DOHH2 (cell line): ENCODE measurements at regions not wholly inside any gene's neighbourhood (a gene's known extent, or its start where the extent isn't known, plus 50 kb on each side); places are given as distances from the start of the nearest gene placed in this dataset.

ENCODE experiments used
- H3F3A ChIP-seq: fragments of 200-600 bp; sonication (generic), shearing (Covaris generic); 2 replicates; pipeline ENCODE4 v1.6.0; 2016; ENCODE audit warnings: antibody characterized with exemption, mild to moderate bottlenecking; ENCODE audit not compliant: control insufficient read depth, insufficient read depth
- H3K27ac ChIP-seq: fragments of 200-600 bp; sonication (generic); 2 replicates; pipeline ENCODE4 v1.5.1; 2014; ENCODE audit warnings: low read depth, mild to moderate bottlenecking, low read length, moderate library complexity
- H3K27me3 ChIP-seq: fragments of 200-600 bp; sonication (generic); 2 replicates; pipeline ENCODE4 v1.6.1; 2014; ENCODE audit warnings: mild to moderate bottlenecking, low read length, mixed read lengths; ENCODE audit not compliant: control insufficient read depth
- H3K36me3 ChIP-seq: fragments of 200-600 bp; sonication (generic); 2 replicates; pipeline ENCODE4 v1.6.1; 2014; ENCODE audit warnings: mild to moderate bottlenecking, low read length, moderate library complexity, mixed read lengths; ENCODE audit not compliant: control insufficient read depth
- H3K4me1 ChIP-seq: fragments of 200-600 bp; sonication (generic); 2 replicates; pipeline ENCODE4 v1.6.1; 2014; ENCODE audit warnings: mild to moderate bottlenecking, low read length, mixed read lengths; ENCODE audit not compliant: control insufficient read depth
- H3K4me2 ChIP-seq: fragments of 200-600 bp; sonication (generic); 2 replicates; pipeline ENCODE4 v1.6.0; 2014; ENCODE audit warnings: mild to moderate bottlenecking, low read length, moderate library complexity
- H3K4me3 ChIP-seq: fragments of 200-600 bp; sonication (generic); 2 replicates; pipeline ENCODE4 v1.5.1; 2014; ENCODE audit warnings: mild to moderate bottlenecking, low read length, mixed read lengths
- H3K79me2 ChIP-seq: fragments of 200-600 bp; sonication (generic); 2 replicates; pipeline ENCODE4 v1.6.1; 2014; ENCODE audit warnings: mild to moderate bottlenecking, low read length, mixed read lengths; ENCODE audit not compliant: control insufficient read depth
- H3K9me2 ChIP-seq: fragments of 200-600 bp; sonication (generic); replicated peaks from 2 replicates; pipeline ENCODE4 v1.6.1; 2014; ENCODE audit warnings: mild to moderate bottlenecking, low read length, mixed read lengths; ENCODE audit not compliant: control insufficient read depth
- H3K9me3 ChIP-seq: fragments of 200-600 bp; sonication (generic); 2 replicates; pipeline ENCODE4 v1.6.1; 2014; ENCODE audit warnings: antibody characterized with exemption, low read length, mixed read lengths; ENCODE audit not compliant: control insufficient read depth, insufficient read depth
- H4K20me1 ChIP-seq: fragments of 200-600 bp; sonication (generic); 2 replicates; pipeline ENCODE4 v1.6.0; 2014; ENCODE audit warnings: low read depth, mild to moderate bottlenecking, antibody characterized with exemption, low read length, moderate library complexity; ENCODE audit not compliant: control insufficient read depth, insufficient read depth
- EZH2phosphoT487 ChIP-seq: fragments of 200-600 bp; sonication (generic); IDR thresholded peaks from 2 replicates; pipeline ENCODE4 v1.6.1; 2017; ENCODE audit warnings: borderline replicate concordance, mild to moderate bottlenecking, antibody characterized with exemption, low read length, moderate library complexity, mixed read lengths
- TF ChIP-seq, protein P1 (sequence below): fragments of 200-600 bp; sonication (generic); IDR thresholded peaks from one replicate; pipeline ENCODE4 v1.5.1; 2014; ENCODE audit warnings: antibody characterized with exemption, mild to moderate bottlenecking, low read depth, low read length; ENCODE audit not compliant: poor library complexity, severe bottlenecking

DNA sequence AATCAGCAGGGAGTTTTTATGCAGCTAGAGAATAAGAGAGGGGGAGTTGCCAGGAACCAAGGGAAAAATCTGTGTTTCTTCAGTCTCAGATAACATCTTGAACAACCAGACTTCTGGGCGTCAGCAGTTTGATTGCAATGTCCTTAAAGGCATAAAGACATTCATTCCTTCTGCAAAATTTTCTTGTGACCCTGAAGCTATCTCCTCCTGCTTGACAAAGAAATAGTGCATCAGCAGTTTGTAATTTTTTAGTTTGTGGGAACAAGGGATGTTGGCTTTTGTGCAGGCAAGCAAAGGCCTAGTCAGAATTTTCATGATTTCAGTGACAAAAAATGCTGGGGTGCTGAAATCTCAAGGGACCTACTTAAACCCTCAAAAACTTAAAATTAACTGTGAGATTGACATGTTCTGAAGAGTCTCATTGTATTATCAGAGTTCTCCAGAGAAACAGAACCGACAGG, 125.8 kb upstream of the UNC5C start:
- no peaks in the 10 kb centered on the region for H3F3A ChIP-seq
- TF ChIP-seq, protein P1, sequence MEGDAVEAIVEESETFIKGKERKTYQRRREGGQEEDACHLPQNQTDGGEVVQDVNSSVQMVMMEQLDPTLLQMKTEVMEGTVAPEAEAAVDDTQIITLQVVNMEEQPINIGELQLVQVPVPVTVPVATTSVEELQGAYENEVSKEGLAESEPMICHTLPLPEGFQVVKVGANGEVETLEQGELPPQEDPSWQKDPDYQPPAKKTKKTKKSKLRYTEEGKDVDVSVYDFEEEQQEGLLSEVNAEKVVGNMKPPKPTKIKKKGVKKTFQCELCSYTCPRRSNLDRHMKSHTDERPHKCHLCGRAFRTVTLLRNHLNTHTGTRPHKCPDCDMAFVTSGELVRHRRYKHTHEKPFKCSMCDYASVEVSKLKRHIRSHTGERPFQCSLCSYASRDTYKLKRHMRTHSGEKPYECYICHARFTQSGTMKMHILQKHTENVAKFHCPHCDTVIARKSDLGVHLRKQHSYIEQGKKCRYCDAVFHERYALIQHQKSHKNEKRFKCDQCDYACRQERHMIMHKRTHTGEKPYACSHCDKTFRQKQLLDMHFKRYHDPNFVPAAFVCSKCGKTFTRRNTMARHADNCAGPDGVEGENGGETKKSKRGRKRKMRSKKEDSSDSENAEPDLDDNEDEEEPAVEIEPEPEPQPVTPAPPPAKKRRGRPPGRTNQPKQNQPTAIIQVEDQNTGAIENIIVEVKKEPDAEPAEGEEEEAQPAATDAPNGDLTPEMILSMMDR = no peak
- TF ChIP-seq EZH2phosphoT487 = no peak
- no peaks in the 10 kb centered on the region for H3K9me2 ChIP-seq
- no peak overlapping the region for H3K4me3 ChIP-seq
- H3K79me2 ChIP-seq = no peaks in the 10 kb centered on the region
- no peaks in the 10 kb centered on the region for H3K9me3 ChIP-seq
- no peaks in the 10 kb centered on the region for H3K4me1 ChIP-seq
- no peak overlapping the region for H3K27ac ChIP-seq
- no peaks in the 10 kb centered on the region for H3K36me3 ChIP-seq
- no peak overlapping the region for H3K4me2 ChIP-seq
- H4K20me1 ChIP-seq = no peaks in the 10 kb centered on the region
- no peaks in the 10 kb centered on the region for H3K27me3 ChIP-seq

DNA sequence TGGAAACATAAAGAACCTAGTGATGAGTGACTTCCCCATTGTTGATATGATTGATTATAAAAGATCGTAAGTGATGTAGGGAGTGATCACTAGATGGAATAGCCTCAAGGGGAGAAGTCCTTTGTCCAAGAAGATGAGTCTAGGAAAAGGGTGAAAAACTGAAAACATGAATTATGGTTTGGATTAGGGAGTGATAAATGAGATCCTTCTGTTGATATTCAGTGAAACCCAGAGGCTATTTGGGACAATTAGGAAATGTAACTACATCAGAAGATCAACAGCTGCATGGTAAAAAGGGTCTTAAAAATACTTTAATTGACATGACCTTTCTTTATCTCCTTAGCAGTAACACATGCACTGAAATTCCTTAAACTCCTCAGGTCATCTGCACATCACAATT, 124.0 kb upstream of the UNC5C start:
- H3K4me2 ChIP-seq = no peak overlapping the region
- no peaks in the 10 kb centered on the region for H3K9me3 ChIP-seq
- H3K27me3 ChIP-seq = no peaks in the 10 kb centered on the region
- no peak overlapping the region for H3K27ac ChIP-seq
- no peaks in the 10 kb centered on the region for H3K79me2 ChIP-seq
- no peaks in the 10 kb centered on the region for H4K20me1 ChIP-seq
- no peaks in the 10 kb centered on the region for H3K9me2 ChIP-seq
- no peak for TF ChIP-seq EZH2phosphoT487
- TF ChIP-seq, protein P1 = no peak
- H3K36me3 ChIP-seq = no peaks in the 10 kb centered on the region
- no peaks in the 10 kb centered on the region for H3F3A ChIP-seq
- H3K4me1 ChIP-seq = no peaks in the 10 kb centered on the region
- no peak overlapping the region for H3K4me3 ChIP-seq

DNA sequence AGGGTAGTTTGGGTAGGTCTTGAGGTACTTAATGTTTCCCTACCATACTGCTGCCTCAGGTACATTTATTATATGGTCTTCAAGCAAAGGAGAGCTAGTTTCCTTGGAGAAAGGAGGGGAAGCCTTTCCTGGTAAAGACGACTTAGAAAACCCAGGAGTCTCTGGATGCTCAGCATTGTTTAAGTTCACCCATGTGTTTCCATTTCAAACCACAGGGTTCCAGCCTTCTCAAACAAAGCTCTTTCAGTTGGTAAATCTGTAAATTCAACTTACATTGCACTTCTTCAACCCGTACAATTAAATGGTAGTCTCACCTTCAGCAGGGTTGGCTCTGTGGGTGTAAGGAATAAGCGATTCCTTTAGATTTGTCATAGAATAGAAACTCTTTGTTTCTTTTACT, 111.9 kb upstream of the UNC5C start:
- Histone ChIP-seq H3F3A (no peaks in the 10 kb centered on the region), H3K9me3 (no peaks in the 10 kb centered on the region), H3K4me3 (no peak overlapping the region), H3K9me2 (no peaks in the 10 kb centered on the region), H3K4me1 (no peaks in the 10 kb centered on the region), H4K20me1 (no peaks in the 10 kb centered on the region), H3K36me3 (no peaks in the 10 kb centered on the region), H3K79me2 (no peaks in the 10 kb centered on the region), H3K27me3 (no peaks in the 10 kb centered on the region), H3K4me2 (no peak overlapping the region), H3K27ac (no peak overlapping the region)
- TF ChIP-seq, protein P1 = no peak
- no peak for TF ChIP-seq EZH2phosphoT487

DNA sequence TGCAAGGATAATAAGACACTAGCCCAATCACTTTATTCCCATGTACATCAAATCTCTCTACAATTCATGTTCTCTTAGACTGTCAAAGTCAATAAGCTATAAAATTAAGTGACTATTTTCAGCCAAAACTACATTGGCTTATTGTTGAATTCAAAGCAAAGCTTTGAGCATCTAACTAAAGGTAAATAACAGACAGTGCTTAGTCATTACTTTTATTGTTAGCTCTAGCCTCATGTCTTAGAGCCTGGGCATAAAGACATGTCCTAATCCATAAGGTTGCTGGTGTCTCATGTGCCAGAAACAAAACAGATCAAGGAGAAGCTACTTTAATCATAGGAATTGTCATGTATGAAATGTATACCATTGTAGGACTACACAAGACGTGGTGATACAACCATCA, 103.1 kb upstream of the UNC5C start:
- Histone ChIP-seq H3K36me3 (no peaks in the 10 kb centered on the region), H3K27me3 (no peaks in the 10 kb centered on the region), H3K9me3 (no peaks in the 10 kb centered on the region), H3K4me3 (no peak overlapping the region), H3F3A (no peaks in the 10 kb centered on the region), H3K4me2 (no peak overlapping the region), H3K79me2 (no peaks in the 10 kb centered on the region), H3K4me1 (no peaks in the 10 kb centered on the region), H3K9me2 (no peaks in the 10 kb centered on the region), H3K27ac (no peak overlapping the region), H4K20me1 (no peaks in the 10 kb centered on the region)
- TF ChIP-seq, protein P1 = no peak
- TF ChIP-seq EZH2phosphoT487 = no peak
